Hepatocyte (in vitro differentiated cells): ENCODE measurements at regions not wholly inside any gene's neighbourhood (a gene's known extent, or its start where the extent isn't known, plus 50 kb on each side); places are given as distances from the start of the nearest gene placed in this dataset.
"Not testable (repeated sequence)": the region's sequence is repeated elsewhere in the genome, so short reads cannot be mapped to it uniquely, and the experiment has no call there.

ENCODE experiments used
- DNase-seq: peaks from one replicate; pipeline ENCODE4 v3.0.0-alpha.2; 2016; ENCODE audit warnings: low spot score
- H2AFZ ChIP-seq: fragments of 200-600 bp; sonication (generic); 2 replicates; pipeline ENCODE4 v1.6.0; 2016; ENCODE audit warnings: antibody characterized with exemption, mild to moderate bottlenecking
- H3K27ac ChIP-seq: fragments of 200-600 bp; sonication (generic); 2 replicates; pipeline ENCODE4 v1.5.1; 2016; ENCODE audit warnings: mild to moderate bottlenecking
- H3K27me3 ChIP-seq: fragments of 200-600 bp; sonication (generic); 2 replicates; pipeline ENCODE4 v1.6.1; 2016
- H3K36me3 ChIP-seq: fragments of 200-600 bp; sonication (generic); replicated peaks from 2 replicates; pipeline ENCODE4 v1.5.1; 2016; ENCODE audit warnings: low read depth; ENCODE audit not compliant: insufficient read depth
- H3K4me1 ChIP-seq: fragments of 200-600 bp; sonication (generic); 2 replicates; pipeline ENCODE4 v1.5.1; 2016; ENCODE audit warnings: mild to moderate bottlenecking, moderate library complexity; ENCODE audit not compliant: insufficient read depth
- H3K4me2 ChIP-seq: fragments of 200-600 bp; sonication (generic); 2 replicates; pipeline ENCODE4 v1.6.0; 2016
- H3K4me3 ChIP-seq: fragments of 200-600 bp; sonication (generic); 2 replicates; pipeline ENCODE4 v1.5.1; 2016; ENCODE audit warnings: mild to moderate bottlenecking
- H3K79me2 ChIP-seq: fragments of 200-600 bp; sonication (generic); 2 replicates; pipeline ENCODE4 v1.6.0; 2017; ENCODE audit warnings: mild to moderate bottlenecking
- H3K9me2 ChIP-seq: fragments of 200-600 bp; sonication (generic); replicated peaks from 2 replicates; pipeline ENCODE4 v1.6.0; 2017; ENCODE audit warnings: mild to moderate bottlenecking; ENCODE audit not compliant: insufficient read depth
- H3K9me3 ChIP-seq: fragments of 200-600 bp; sonication (generic); 2 replicates; pipeline ENCODE4 v1.5.1; 2016; ENCODE audit warnings: low read depth, mild to moderate bottlenecking
- H4K20me1 ChIP-seq: fragments of 200-600 bp; sonication (generic); 2 replicates; pipeline ENCODE4 v1.6.0; 2016; ENCODE audit warnings: mild to moderate bottlenecking; ENCODE audit not compliant: insufficient read depth, poor library complexity, severe bottlenecking
- EZH2 ChIP-seq: fragments of 200-600 bp; sonication (generic); IDR thresholded peaks from 2 replicates; pipeline ENCODE4 v1.6.1; 2016; ENCODE audit warnings: antibody characterized with exemption, mild to moderate bottlenecking, borderline replicate concordance
- EZH2phosphoT487 ChIP-seq: fragments of 200-600 bp; sonication (generic); IDR thresholded peaks from one replicate; pipeline ENCODE4 v1.6.1; 2018; ENCODE audit warnings: antibody characterized with exemption, mild to moderate bottlenecking, low read depth, moderate library complexity; ENCODE audit not compliant: unreplicated experiment, severe bottlenecking
- WGBS: methylation state at CpG from one replicate; pipeline ENCODE4 v1.1.6; 2016; ENCODE audit warnings: low lambda C conversion rate; ENCODE audit errors: missing lambda C conversion rate; 5-methylcytosine and 5-hydroxymethylcytosine counted together
- TF ChIP-seq, protein P1 (sequence below): fragments of 200-600 bp; sonication (generic); IDR thresholded peaks from 2 replicates; pipeline ENCODE4 v1.5.1; 2016; ENCODE audit warnings: antibody characterized with exemption, mild to moderate bottlenecking; ENCODE audit not compliant: poor library complexity

GRCh38 chr7:85802211-85802610 is 615.4 kb upstream of the SEMA3D start:
- no peak overlapping the region for H3K4me2 ChIP-seq
- H3K4me3 ChIP-seq = no peak overlapping the region
- H3K9me2 ChIP-seq = no peaks in the 10 kb centered on the region
- no peaks in the 10 kb centered on the region for H3K79me2 ChIP-seq
- 68% methylated on average over 1 of the region's 1 CpG for WGBS
- H4K20me1 ChIP-seq = no peaks in the 10 kb centered on the region
- no peak overlapping the region for H3K27ac ChIP-seq
- TF ChIP-seq EZH2phosphoT487 (no peak), EZH2 (no peak)
- TF ChIP-seq, protein P1, sequence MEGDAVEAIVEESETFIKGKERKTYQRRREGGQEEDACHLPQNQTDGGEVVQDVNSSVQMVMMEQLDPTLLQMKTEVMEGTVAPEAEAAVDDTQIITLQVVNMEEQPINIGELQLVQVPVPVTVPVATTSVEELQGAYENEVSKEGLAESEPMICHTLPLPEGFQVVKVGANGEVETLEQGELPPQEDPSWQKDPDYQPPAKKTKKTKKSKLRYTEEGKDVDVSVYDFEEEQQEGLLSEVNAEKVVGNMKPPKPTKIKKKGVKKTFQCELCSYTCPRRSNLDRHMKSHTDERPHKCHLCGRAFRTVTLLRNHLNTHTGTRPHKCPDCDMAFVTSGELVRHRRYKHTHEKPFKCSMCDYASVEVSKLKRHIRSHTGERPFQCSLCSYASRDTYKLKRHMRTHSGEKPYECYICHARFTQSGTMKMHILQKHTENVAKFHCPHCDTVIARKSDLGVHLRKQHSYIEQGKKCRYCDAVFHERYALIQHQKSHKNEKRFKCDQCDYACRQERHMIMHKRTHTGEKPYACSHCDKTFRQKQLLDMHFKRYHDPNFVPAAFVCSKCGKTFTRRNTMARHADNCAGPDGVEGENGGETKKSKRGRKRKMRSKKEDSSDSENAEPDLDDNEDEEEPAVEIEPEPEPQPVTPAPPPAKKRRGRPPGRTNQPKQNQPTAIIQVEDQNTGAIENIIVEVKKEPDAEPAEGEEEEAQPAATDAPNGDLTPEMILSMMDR = no peak
- H3K4me1 ChIP-seq = no peaks in the 10 kb centered on the region
- no peaks in the 10 kb centered on the region for H3K36me3 ChIP-seq
- DNase-seq = no peak
- H2AFZ ChIP-seq = no peak overlapping the region
- H3K9me3 ChIP-seq = no peaks in the 10 kb centered on the region
- H3K27me3 ChIP-seq = no peaks in the 10 kb centered on the region

DNA sequence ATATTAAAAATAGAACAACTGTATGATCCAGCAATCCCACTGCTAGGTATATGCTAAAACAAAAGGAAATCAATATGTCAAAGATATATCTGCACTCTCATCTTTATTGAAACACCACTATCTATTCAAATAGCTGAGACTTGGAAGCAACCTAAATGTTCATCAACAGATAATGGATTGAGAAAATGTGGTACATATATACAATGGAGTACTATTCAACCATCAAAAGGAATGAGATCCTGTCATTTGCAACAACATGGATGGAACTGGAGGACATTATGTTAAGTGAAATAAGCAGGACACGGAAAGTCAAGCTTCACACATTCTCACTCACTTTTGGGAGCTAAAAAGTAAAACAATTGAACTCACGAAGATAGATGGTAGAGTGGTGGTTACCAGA is 610.1 kb upstream of the SEMA3D start:
- H3K27ac ChIP-seq = no peak overlapping the region
- no peak for TF ChIP-seq EZH2phosphoT487
- TF ChIP-seq EZH2 = no peak
- TF ChIP-seq, protein P1 = no peak
- H3K9me2 ChIP-seq = no peaks in the 10 kb centered on the region
- H3K36me3 ChIP-seq = no peaks in the 10 kb centered on the region
- no peak overlapping the region for H3K4me2 ChIP-seq
- no peak overlapping the region for H3K4me3 ChIP-seq
- H3K27me3 ChIP-seq = no peaks in the 10 kb centered on the region
- H3K79me2 ChIP-seq = no peaks in the 10 kb centered on the region
- WGBS = 90% methylated on average over 2 of the region's 2 CpGs
- DNase-seq = no peak
- H3K4me1 ChIP-seq = no peaks in the 10 kb centered on the region
- H3K9me3 ChIP-seq = no peaks in the 10 kb centered on the region
- H4K20me1 ChIP-seq = no peaks in the 10 kb centered on the region
- H2AFZ ChIP-seq = no peak overlapping the region

DNA sequence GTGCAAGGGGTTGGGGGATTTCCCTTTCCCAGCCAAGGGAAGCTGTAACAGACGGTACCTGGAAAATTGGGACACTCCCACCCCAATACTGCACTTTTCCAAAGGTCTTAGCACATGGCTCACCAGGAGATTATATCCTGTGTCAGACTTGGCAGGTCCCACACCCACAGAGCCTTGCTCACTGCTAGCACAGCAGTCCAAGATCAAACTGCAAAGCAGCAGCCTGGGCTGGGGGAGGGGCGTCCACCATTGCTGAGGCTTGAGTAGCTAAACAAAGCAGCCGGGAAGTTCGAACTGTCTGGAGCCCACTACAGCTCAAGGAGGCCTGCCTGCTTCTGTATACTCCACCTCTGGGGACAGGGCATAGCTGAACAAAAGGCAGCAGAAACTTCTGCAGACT is 604.2 kb upstream of the SEMA3D start:
- H3K36me3 ChIP-seq, H3K4me3 ChIP-seq, DNase-seq, H3K9me2 ChIP-seq, H3K9me3 ChIP-seq, H4K20me1 ChIP-seq, H3K27me3 ChIP-seq, H3K27ac ChIP-seq, H3K4me2 ChIP-seq, H3K4me1 ChIP-seq, H2AFZ ChIP-seq, H3K79me2 ChIP-seq: not testable (repeated sequence)
- 89% methylated on average over 4 of the region's 4 CpGs for WGBS

DNA sequence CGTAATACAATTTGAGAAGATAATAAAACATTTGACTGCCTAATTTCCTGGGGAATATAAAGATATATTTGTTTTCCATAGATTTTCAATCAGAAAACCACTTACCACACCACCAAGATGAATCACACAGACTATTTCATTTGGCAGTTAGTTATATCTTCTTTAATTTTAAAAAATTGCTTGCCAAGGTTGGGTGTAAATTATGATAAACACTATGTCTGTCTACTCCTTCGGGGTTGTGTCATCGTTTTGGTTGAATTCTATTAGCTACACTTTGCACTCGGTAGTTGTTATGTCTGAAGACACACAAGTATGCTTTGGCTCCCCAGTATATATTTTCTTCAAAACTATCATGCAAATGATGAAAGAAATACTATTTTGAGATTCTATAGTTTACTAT is 594.8 kb upstream of the SEMA3D start:
- H3K27ac ChIP-seq = no peak overlapping the region
- no peaks in the 10 kb centered on the region for H3K4me1 ChIP-seq
- H3K4me2 ChIP-seq = no peak overlapping the region
- DNase-seq = no peak
- H3K4me3 ChIP-seq = no peak overlapping the region
- H3K79me2 ChIP-seq = no peaks in the 10 kb centered on the region
- H2AFZ ChIP-seq = no peak overlapping the region
- TF ChIP-seq EZH2phosphoT487 (no peak), EZH2 (no peak)
- TF ChIP-seq, protein P1 = no peak
- no peaks in the 10 kb centered on the region for H3K9me2 ChIP-seq
- H3K36me3 ChIP-seq = no peaks in the 10 kb centered on the region
- no peaks in the 10 kb centered on the region for H3K27me3 ChIP-seq
- WGBS = 89% methylated on average over 4 of the region's 4 CpGs
- no peaks in the 10 kb centered on the region for H4K20me1 ChIP-seq
- peaks cover 5% of the 10 kb centered on the region for H3K9me3 ChIP-seq
